AG09319 (cell line): ENCODE measurements at regions not wholly inside any gene's neighbourhood (a gene's known extent, or its start where the extent isn't known, plus 50 kb on each side); places are given as distances from the start of the nearest gene placed in this dataset.
"Not testable (repeated sequence)": the region's sequence is repeated elsewhere in the genome, so short reads cannot be mapped to it uniquely, and the experiment has no call there.

Source experiments
- DNase-seq: peaks from one replicate; pipeline ENCODE4 v3.0.0-alpha.2; 2010; ENCODE audit warnings: low read depth; ENCODE audit errors: extremely low read depth
- CTCF ChIP-seq: IDR thresholded peaks from 2 replicates; pipeline ENCODE4 v1.5.1; 2011; ENCODE audit warnings: low read depth, mild to moderate bottlenecking, inconsistent platforms, low read length, moderate library complexity

DNA sequence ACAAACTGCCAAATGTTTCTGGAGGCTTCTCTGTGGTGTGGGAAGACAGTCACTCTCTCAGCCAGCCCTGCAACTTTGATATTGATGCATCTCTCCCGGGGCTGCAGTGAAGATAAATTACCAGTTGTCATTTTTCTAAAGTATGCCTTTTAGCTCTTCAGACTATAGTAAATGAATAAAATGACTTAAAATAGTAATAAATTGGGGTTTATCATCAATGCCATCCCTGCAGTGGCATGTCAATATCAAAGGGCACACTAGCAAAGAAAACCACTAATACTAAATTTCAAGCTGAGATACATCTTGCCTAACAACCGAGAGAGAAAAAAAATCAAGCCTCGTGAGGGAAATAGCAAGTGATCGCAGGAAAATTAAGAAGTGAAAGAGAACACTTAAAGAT is 749.5 kb upstream of the SLC39A10 start:
- TF ChIP-seq CTCF = no peak
- DNase-seq = no peak

- no peak for TF ChIP-seq CTCF
These were observed 760.2 kb upstream of the SLC39A10 start for GRCh38 chr2:194896871-194897270.

GRCh38 chr2:194883711-194884110 is 773.3 kb upstream of the SLC39A10 start:
- DNase-seq = no peak
- no peak for TF ChIP-seq CTCF

More at GRCh38 chr2:194896871-194897270, 760.2 kb upstream of the SLC39A10 start:
- no peak for DNase-seq

DNA sequence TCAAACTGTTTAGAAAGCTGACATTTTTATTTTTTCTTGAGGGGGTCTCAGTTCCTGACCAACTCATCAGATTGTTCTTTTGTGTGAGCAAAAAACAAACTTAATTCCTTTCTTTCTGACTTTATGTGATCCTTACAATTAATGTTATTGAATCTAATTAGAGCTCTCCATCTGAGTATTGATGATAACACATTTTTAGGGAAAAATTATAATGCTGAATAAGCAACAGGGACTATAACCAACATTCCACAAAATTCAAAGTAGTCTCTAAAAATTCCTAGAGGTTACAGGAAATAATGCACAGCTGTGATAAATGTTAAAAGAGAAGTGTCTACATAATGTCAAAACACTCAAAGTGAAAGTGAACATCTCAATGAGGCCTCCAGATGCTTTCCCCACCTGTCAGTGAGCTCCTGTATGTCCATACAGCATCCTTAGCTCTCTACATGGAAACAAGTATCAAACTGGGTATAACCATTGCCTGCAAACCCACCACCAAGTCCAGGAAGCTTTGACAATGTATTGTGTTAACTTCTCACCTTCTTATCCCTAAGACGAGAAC is 786.0 kb upstream of the SLC39A10 start:
- TF ChIP-seq CTCF = no peak
- DNase-seq = no peak

GRCh38 chr2:194867328-194867727 is 789.7 kb upstream of the SLC39A10 start:
- no peak; the same call in 1 of the 2 replicates for TF ChIP-seq CTCF
- no peak for DNase-seq

DNA sequence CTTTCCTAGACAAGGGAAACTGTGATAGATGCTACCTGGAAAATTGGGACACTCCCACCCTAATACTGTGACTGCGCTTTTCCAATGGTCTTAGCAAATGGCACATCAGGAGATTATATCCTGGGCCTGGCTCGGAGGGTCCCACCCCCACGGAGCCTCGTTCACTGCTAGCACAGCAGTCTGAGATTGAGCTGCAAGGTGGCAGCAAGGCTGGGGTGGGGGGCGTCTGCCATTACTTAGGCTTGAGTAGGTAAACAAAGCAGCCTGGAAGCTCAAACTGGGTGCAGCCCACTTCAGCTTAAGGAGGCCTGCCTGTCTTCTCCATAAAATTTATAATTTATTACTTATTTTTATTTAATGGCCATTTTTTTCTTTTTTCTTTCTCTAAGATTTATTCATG is 802.1 kb upstream of the SLC39A10 start:
- DNase-seq = no peak
- TF ChIP-seq CTCF = no peak

GRCh38 chr2:194842871-194843270 is 814.2 kb upstream of the SLC39A10 start:
- TF ChIP-seq CTCF = no peak
- DNase-seq = no peak

GRCh38 chr2:194834371-194834770 is 822.7 kb upstream of the SLC39A10 start:
- not testable (repeated sequence) for DNase-seq
